GM12891 (cell line): ENCODE measurements at regions not wholly inside any gene's neighbourhood (a gene's known extent, or its start where the extent isn't known, plus 50 kb on each side); places are given as distances from the start of the nearest gene placed in this dataset.

Source experiments
- POLR2A ChIP-seq: IDR thresholded peaks from 2 replicates; pipeline ENCODE4 v1.6.1; 2011; ENCODE audit warnings: low read depth, low read length, control low read depth
- POLR2AphosphoS5 ChIP-seq: IDR thresholded peaks from 2 replicates; pipeline ENCODE4 v1.6.1; 2011; ENCODE audit warnings: low read depth, low read length, control low read depth
- TAF1 ChIP-seq: IDR thresholded peaks from 2 replicates; pipeline ENCODE4 v1.6.1; 2011; ENCODE audit warnings: low read depth, low read length, control low read depth

- no peak for TF ChIP-seq POLR2A
- no peak for TF ChIP-seq POLR2AphosphoS5
- no peak for TF ChIP-seq TAF1
These were observed 148.8 kb upstream of the GADL1 start for GRCh38 chr3:31043184-31043819.
